B cell (primary cell): ENCODE measurements at regions not wholly inside any gene's neighbourhood (a gene's known extent, or its start where the extent isn't known, plus 50 kb on each side); places are given as distances from the start of the nearest gene placed in this dataset.

Source experiments
- ATAC-seq: fragments of 200-7000 bp; cut with Tn5 transposase; one replicate; pipeline ENCODE4 v1.10.0; 2021; ENCODE audit warnings: low read depth, mild to moderate bottlenecking, moderate number of reproducible peaks, moderate library complexity
- CTCF ChIA-PET: fragments of 350-600 bp; sonication (Branson Sonifier 250); formaldehyde crosslinking; loops from one replicate; lab custom pipeline; 2021; ENCODE audit warnings: antibody characterized with exemption, inconsistent platforms; lab: Charles Lee
- POLR2A ChIA-PET: fragments of 350-600 bp; sonication (Branson Sonifier 250); formaldehyde crosslinking; loops from one replicate; lab custom pipeline; 2021; ENCODE audit warnings: antibody characterized with exemption; lab: Charles Lee
- DNase-seq: peaks from one replicate; pipeline ENCODE4 v3.0.0; 2013
- H2AFZ ChIP-seq: 2 replicates; pipeline ENCODE4 v1.6.1; 2012; ENCODE audit warnings: mild to moderate bottlenecking, low read depth, low read length; ENCODE audit not compliant: insufficient read depth, poor library complexity, severe bottlenecking
- H3K27ac ChIP-seq, 2 donors: 1 replicate in 1 of 2; 2 replicates in 1 of 2; pipeline ENCODE4 v1.5.1; 2012 to 2013; ENCODE audit warnings: low read length in 2 of 2, mild to moderate bottlenecking in 2 of 2, moderate library complexity in 1 of 2
- H3K27me3 ChIP-seq, 4 experiments: fragments of 200-600 bp in 1 of 4; sonication (generic) in 1 of 4; replicated peaks in 1 of 4; 1 replicate in 2 of 4; 2 replicates in 2 of 4; pipeline versions ENCODE4 v1.6.1 to v1.7.0; 2013 to 2016; ENCODE audit warnings: low read length in 3 of 4, mild to moderate bottlenecking in 2 of 4, mixed read lengths in 1 of 4, moderate library complexity in 1 of 4; ENCODE audit not compliant: insufficient read depth in 4 of 4, control insufficient read depth in 3 of 4; ENCODE audit errors: control extremely low read depth in 1 of 4
- H3K36me3 ChIP-seq, 2 experiments: replicated peaks in 1 of 2; 1 replicate in 1 of 2; 2 replicates in 1 of 2; pipeline versions ENCODE4 v1.6.1 to v1.7.1; 2013; ENCODE audit warnings: low read length in 1 of 2; ENCODE audit not compliant: insufficient read depth in 2 of 2, control insufficient read depth in 1 of 2; ENCODE audit errors: control extremely low read depth in 1 of 2, extremely low read depth in 1 of 2
- H3K4me1 ChIP-seq, 2 donors: fragments of 200-600 bp in 1 of 2; sonication (generic) in 1 of 2; 1 replicate in 1 of 2; 2 replicates in 1 of 2; pipeline versions ENCODE4 v1.5.1 to v1.6.1; 2013 to 2017; ENCODE audit warnings: low read length in 2 of 2; ENCODE audit not compliant: control insufficient read depth in 2 of 2, insufficient read depth in 2 of 2
- H3K4me2 ChIP-seq: replicated peaks from 2 replicates; pipeline ENCODE3; 2012; ENCODE audit warnings: mild to moderate bottlenecking, low read depth, low read length; ENCODE audit not compliant: poor library complexity, severe bottlenecking
- H3K4me3 ChIP-seq, 5 experiments: fragments of 200-600 bp in 1 of 5; sonication (generic) in 1 of 5; 1 replicate in 3 of 5; 2 replicates in 2 of 5; pipeline versions ENCODE4 v1.5.1 to v1.7.0; 2011 to 2016; ENCODE audit warnings: low read length in 4 of 5, mild to moderate bottlenecking in 4 of 5, low read depth in 2 of 5, control low read depth in 1 of 5, moderate library complexity in 1 of 5; ENCODE audit not compliant: insufficient read depth in 1 of 5; ENCODE audit errors: control extremely low read depth in 1 of 5, extremely low read depth in 1 of 5
- H3K79me2 ChIP-seq: fragments of 200-600 bp; sonication (generic); one replicate; pipeline ENCODE4 v1.6.0; 2016; ENCODE audit warnings: low read length; ENCODE audit not compliant: control insufficient read depth, insufficient read depth
- H3K9ac ChIP-seq: fragments of 200-600 bp; sonication (generic); 2 replicates; pipeline ENCODE4 v1.6.1; 2017; ENCODE audit warnings: mild to moderate bottlenecking, low read length, moderate library complexity
- H3K9me3 ChIP-seq, 3 donors: one replicate each; pipeline versions ENCODE4 v1.6.1 to v1.7.1; 2013; ENCODE audit warnings: low read length in 2 of 3; ENCODE audit not compliant: control insufficient read depth in 2 of 3, insufficient read depth in 1 of 3; ENCODE audit errors: control extremely low read depth in 1 of 3
- H4K20me1 ChIP-seq: 2 replicates; pipeline ENCODE4 v1.6.0; 2012; ENCODE audit warnings: mild to moderate bottlenecking, low read length; ENCODE audit not compliant: insufficient read depth, control insufficient read depth, poor library complexity, severe bottlenecking
- H3K27ac Mint-ChIP-seq: one replicate; pipeline ENCODE4 v1.8.0; 2021; ENCODE audit warnings: mixed read lengths
- H3K27me3 Mint-ChIP-seq: one replicate; pipeline ENCODE4 v1.8.0; 2021; ENCODE audit warnings: mixed read lengths
- H3K4me1 Mint-ChIP-seq: one replicate; pipeline ENCODE4 v1.8.0; 2021; ENCODE audit warnings: mixed read lengths
- H3K4me3 Mint-ChIP-seq: one replicate; pipeline ENCODE4 v1.8.0; 2021; ENCODE audit warnings: mixed read lengths
- H3K9me3 Mint-ChIP-seq: one replicate; pipeline ENCODE4 v1.8.0; 2022; ENCODE audit warnings: mixed read lengths; ENCODE audit not compliant: insufficient read depth
- CTCF ChIP-seq: fragments of 200-600 bp; IDR thresholded peaks from one replicate; pipeline ENCODE4 v1.8.0; 2022; ENCODE audit warnings: antibody characterized with exemption, mild to moderate bottlenecking
- EZH2 ChIP-seq: IDR thresholded peaks from 2 replicates; pipeline ENCODE4 v1.6.1; 2012; ENCODE audit warnings: borderline replicate concordance, low read depth, mild to moderate bottlenecking, moderate library complexity, low read length; ENCODE audit not compliant: insufficient read depth, poor library complexity, severe bottlenecking
- WGBS: methylation state at CpG from one replicate; pipeline ENCODE4 v1.1.5; 2013; ENCODE audit warnings: missing lambda C conversion rate; ENCODE audit not compliant: insufficient coverage; 5-methylcytosine and 5-hydroxymethylcytosine counted together
- intact Hi-C: fragments of 100-400 bp; cut with micrococcal nuclease; formaldehyde crosslinking; loops from one replicate; pipeline ENCODE4 v1.10.0; 2022

GRCh38 chr3:480070-480469 lies 283.5 kb downstream of the CHL1 start:
- Histone ChIP-seq H3K27ac (no peak overlapping the region), H3K4me1 (no peaks in the 10 kb centered on the region), H3K9me3 (peaks cover 0 to 3% (median 0%) of the 10 kb centered on the region in 3 donors), H3K79me2 (no peaks in the 10 kb centered on the region), H3K36me3 (no peaks in the 10 kb centered on the region), H3K4me3 (no peak overlapping the region), H2AFZ (no peak overlapping the region), H4K20me1 (no peaks in the 10 kb centered on the region), H3K27me3 (no peaks in the 10 kb centered on the region), H3K4me2 (no peak overlapping the region), H3K9ac (no peak overlapping the region)
- WGBS = no CpG with 5 or more reads among the region's 1 CpG
- intact Hi-C loops = no loop called here
- Mint-ChIP-seq H3K4me1 (no peaks in the 10 kb centered on the region), H3K4me3 (no peak overlapping the region), H3K9me3 (peaks cover 3% of the 10 kb centered on the region), H3K27ac (no peak overlapping the region), H3K27me3 (no peaks in the 10 kb centered on the region)
- no peak for ATAC-seq
- ChIA-PET POLR2A (no interaction called here), CTCF (no interaction called here)
- no peak for DNase-seq
- TF ChIP-seq CTCF (no peak), EZH2 (no peak)

GRCh38 chr3:481111-481510 lies 284.5 kb downstream of the CHL1 start:
- H3K4me1 Mint-ChIP-seq = no peaks in the 10 kb centered on the region
- no peak overlapping the region for H3K27ac ChIP-seq
- DNase-seq = no peak
- TF ChIP-seq CTCF (no peak), EZH2 (no peak)
- no peak for ATAC-seq
- no peaks in the 10 kb centered on the region for H3K36me3 ChIP-seq
- no peaks in the 10 kb centered on the region for H3K79me2 ChIP-seq
- no peaks in the 10 kb centered on the region for H3K27me3 ChIP-seq
- H3K9ac ChIP-seq = no peak overlapping the region
- peaks cover 3% of the 10 kb centered on the region for H3K9me3 Mint-ChIP-seq
- H3K27me3 Mint-ChIP-seq = no peaks in the 10 kb centered on the region
- ChIA-PET CTCF (no interaction called here), POLR2A (no interaction called here)
- H3K9me3 ChIP-seq = peaks cover 0 to 3% (median 0%) of the 10 kb centered on the region in 3 donors
- H3K4me3 Mint-ChIP-seq = no peak overlapping the region
- H3K4me1 ChIP-seq = no peaks in the 10 kb centered on the region
- H2AFZ ChIP-seq = no peak overlapping the region
- H3K4me2 ChIP-seq = no peak overlapping the region
- intact Hi-C loops = no loop called here
- no peak overlapping the region for H3K4me3 ChIP-seq
- no CpG with 5 or more reads among the region's 3 CpGs for WGBS
- H3K27ac Mint-ChIP-seq = no peak overlapping the region
- no peaks in the 10 kb centered on the region for H4K20me1 ChIP-seq
